PC-9 (cell line): ENCODE measurements at regions not wholly inside any gene's neighbourhood (a gene's known extent, or its start where the extent isn't known, plus 50 kb on each side); places are given as distances from the start of the nearest gene placed in this dataset.

Source experiments
- BruUV-seq: library from RNA; stranded (reverse); fragments of 400-500 nt; replicated peaks from 2 replicates; lab custom pipeline; 2021; lab: Mats Ljungman, UMichigan
- CTCF ChIA-PET: fragments of 300-600 bp; sonication (Branson Sonifier 250); formaldehyde crosslinking; loops from one replicate; lab custom pipeline; 2022; ENCODE audit warnings: antibody characterized with exemption; lab: Charles Lee
- POLR2A ChIA-PET: fragments of 300-600 bp; sonication (Branson Sonifier 250); formaldehyde crosslinking; loops from one replicate; lab custom pipeline; 2022; ENCODE audit warnings: antibody characterized with exemption; ENCODE audit not compliant: unreplicated experiment; lab: Charles Lee
- DNase-seq, 2 experiments: peaks; one replicate each; pipeline versions ENCODE4 v3.0.0 to v3.0.0-alpha.2; 2015 to 2022; ENCODE audit warnings: mixed read lengths in 1 of 2
- H2AFZ ChIP-seq: fragments of 200-600 bp; sonication (generic); 2 replicates; pipeline ENCODE4 v1.8.1; 2017; ENCODE audit warnings: antibody characterized with exemption
- H3F3A ChIP-seq: fragments of 200-600 bp; sonication (generic); 2 replicates; pipeline ENCODE4 v1.8.1; 2017; ENCODE audit warnings: antibody characterized with exemption, mild to moderate bottlenecking, low read depth; ENCODE audit not compliant: insufficient read depth
- H3K27ac ChIP-seq: fragments of 200-600 bp; sonication (generic); 2 replicates; pipeline ENCODE4 v1.6.1; 2016; ENCODE audit warnings: mixed run types
- H3K27me3 ChIP-seq: fragments of 200-600 bp; sonication (generic); 2 replicates; pipeline ENCODE4 v1.6.1; 2016; ENCODE audit warnings: low read depth, mixed run types; ENCODE audit not compliant: insufficient read depth
- H3K36me3 ChIP-seq: fragments of 200-600 bp; sonication (generic); 2 replicates; pipeline ENCODE4 v1.6.1; 2016; ENCODE audit warnings: low read depth, mixed run types
- H3K4me1 ChIP-seq: fragments of 200-600 bp; sonication (generic); replicated peaks from 2 replicates; pipeline ENCODE4 v1.6.1; 2016; ENCODE audit warnings: mixed run types; ENCODE audit not compliant: insufficient read depth
- H3K4me2 ChIP-seq: fragments of 200-600 bp; sonication (generic); 2 replicates; pipeline ENCODE4 v1.6.1; 2017; ENCODE audit warnings: mixed run types
- H3K4me3 ChIP-seq: fragments of 200-600 bp; sonication (generic); 2 replicates; pipeline ENCODE4 v1.6.1; 2016; ENCODE audit warnings: mixed run types
- H3K79me2 ChIP-seq: fragments of 200-600 bp; sonication (generic); 2 replicates; pipeline ENCODE4 v1.6.1; 2017; ENCODE audit warnings: low read depth, mixed run types
- H3K9me2 ChIP-seq: fragments of 200-600 bp; sonication (generic); 2 replicates; pipeline ENCODE4 v1.8.1; 2017; ENCODE audit warnings: mild to moderate bottlenecking; ENCODE audit not compliant: insufficient read depth
- H3K9me3 ChIP-seq: fragments of 200-600 bp; sonication (generic); 2 replicates; pipeline ENCODE4 v1.8.1; 2016; ENCODE audit warnings: low read depth; ENCODE audit not compliant: insufficient read depth
- H4K20me1 ChIP-seq: fragments of 200-600 bp; sonication (generic); 2 replicates; pipeline ENCODE4 v1.8.1; 2017; ENCODE audit not compliant: insufficient read depth
- CTCF ChIP-seq: fragments of 200-600 bp; sonication (generic); conservative IDR thresholded peaks from 2 replicates; pipeline ENCODE4 v1.6.1; 2017; ENCODE audit warnings: mixed run types, antibody characterized with exemption, mild to moderate bottlenecking, moderate library complexity
- EZH2 ChIP-seq: fragments of 200-600 bp; sonication (generic); IDR thresholded peaks from 2 replicates; pipeline ENCODE4 v1.8.0; 2017; ENCODE audit warnings: antibody characterized with exemption, low read depth
- intact Hi-C: fragments of 100-400 bp; cut with micrococcal nuclease; formaldehyde crosslinking; loops from one replicate; pipeline ENCODE4 v1.10.0; 2022; ENCODE audit not compliant: unreplicated experiment

DNA sequence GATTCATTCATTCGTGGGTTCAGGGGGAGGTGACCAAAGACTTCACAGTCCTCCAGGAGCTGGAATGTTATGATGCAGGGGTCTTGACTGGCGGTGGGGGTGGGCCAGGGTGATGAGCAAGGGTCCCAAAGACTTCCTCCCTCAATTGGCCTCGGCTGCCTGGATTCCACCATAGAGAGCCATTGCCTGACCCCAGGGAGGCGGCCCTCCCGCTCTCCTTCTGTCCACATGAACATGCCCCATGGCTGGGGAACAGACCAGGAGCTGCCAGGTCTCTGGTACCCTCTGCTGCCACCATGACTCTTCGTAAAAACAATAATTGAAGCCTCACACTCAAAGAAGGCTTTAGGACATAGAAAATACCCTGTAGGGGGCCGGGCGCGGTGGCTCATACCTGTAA is 102.5 kb upstream of the CASZ1 start:
- Histone ChIP-seq H3K4me3 (peak overlapping the region; percentile 51; the same call in 1 of the 2 replicates), H4K20me1 (no peaks in the 10 kb centered on the region), H3K27me3 (no peaks in the 10 kb centered on the region), H3K36me3 (no peaks in the 10 kb centered on the region), H2AFZ (no peak overlapping the region), H3K9me3 (no peaks in the 10 kb centered on the region), H3K27ac (peak overlapping the region; percentile 100), H3K4me2 (peak overlapping the region; percentile 89), H3F3A (peaks cover 57% of the 10 kb centered on the region), H3K79me2 (no peaks in the 10 kb centered on the region), H3K4me1 (peaks cover 65% of the 10 kb centered on the region), H3K9me2 (no peaks in the 10 kb centered on the region)
- ChIA-PET POLR2A (no interaction called here), CTCF (no interaction called here)
- no TSS peak for BruUV-seq
- no peak for DNase-seq
- TF ChIP-seq CTCF (no peak), EZH2 (no peak)
- intact Hi-C loops = loop anchor here (2.0 kb wide), 1 partner anchor 102 kb away; the partner anchor contains the start of gene CASZ1

- BruUV-seq = TSS peak; percentile 69
- peaks cover 57% of the 10 kb centered on the region for H3F3A ChIP-seq
- peak overlapping the region; percentile 51; the same call in 1 of the 2 replicates for H3K4me3 ChIP-seq
- H3K36me3 ChIP-seq = no peaks in the 10 kb centered on the region
- H3K27ac ChIP-seq = peak overlapping the region; percentile 100
- H3K79me2 ChIP-seq = no peaks in the 10 kb centered on the region
- H3K4me2 ChIP-seq = peak overlapping the region; percentile 89
- H3K4me1 ChIP-seq = peaks cover 65% of the 10 kb centered on the region
- TF ChIP-seq CTCF (no peak), EZH2 (no peak)
- no peak overlapping the region for H2AFZ ChIP-seq
- no peaks in the 10 kb centered on the region for H4K20me1 ChIP-seq
- POLR2A ChIA-PET = interaction anchor here (0.7 kb wide), 1 partner anchor 177 kb away, joined by 3 read pairs; no protein-coding TSS in a partner anchor
- no peaks in the 10 kb centered on the region for H3K27me3 ChIP-seq
- CTCF ChIA-PET = interaction anchor here (0.5 to 1.2 kb wide), 3 partner anchors 369 to 512 kb away, joined by 5 to 7 read pairs (median 6); no protein-coding TSS in a partner anchor
- no peaks in the 10 kb centered on the region for H3K9me3 ChIP-seq
- no peaks in the 10 kb centered on the region for H3K9me2 ChIP-seq
- intact Hi-C loops = loop anchor here (2.0 to 5.0 kb wide), 2 partner anchors 32 to 103 kb away; partner anchors contain the start of gene CASZ1
- DNase-seq = peak in 1 of 2 experiments; percentile 79
Observed at GRCh38 chr1:10899490-10900250, 103.2 kb upstream of the CASZ1 start.

DNA sequence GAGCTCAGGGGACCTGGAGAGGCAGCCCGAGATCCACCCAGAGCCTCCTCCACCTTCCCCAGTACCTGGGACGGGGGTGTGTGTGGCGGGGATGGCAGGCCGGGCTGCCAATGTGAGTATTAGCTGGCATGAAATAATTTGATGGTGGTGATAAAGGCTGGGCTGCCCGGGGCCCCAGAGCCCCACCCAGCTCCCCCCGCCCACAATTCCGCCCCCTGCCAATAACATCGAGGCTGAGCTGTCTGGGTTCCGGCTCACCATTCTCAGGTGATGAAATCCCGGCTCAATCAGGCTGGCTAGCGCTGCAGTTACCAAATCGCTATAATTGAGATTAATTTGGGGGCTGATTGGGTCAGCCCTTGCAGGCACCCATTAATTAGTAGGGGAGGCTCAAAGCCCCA is 103.8 kb upstream of the CASZ1 start:
- CTCF ChIA-PET = interaction anchor here (0.5 to 1.2 kb wide), 2 partner anchors 370 to 372 kb away, joined by 5 to 7 read pairs; no protein-coding TSS in a partner anchor

More for the DNA sequence above, 103.8 kb upstream of the CASZ1 start:
- Histone ChIP-seq H3K27me3 (no peaks in the 10 kb centered on the region), H3K9me3 (no peaks in the 10 kb centered on the region), H3K4me1 (peaks cover 65% of the 10 kb centered on the region), H3K9me2 (no peaks in the 10 kb centered on the region), H3K79me2 (no peaks in the 10 kb centered on the region), H3K36me3 (no peaks in the 10 kb centered on the region), H3K4me3 (peak overlapping the region; percentile 51; the same call in 1 of the 2 replicates), H4K20me1 (no peaks in the 10 kb centered on the region), H3K27ac (peak overlapping the region; percentile 100), H2AFZ (no peak overlapping the region), H3K4me2 (peak overlapping the region; percentile 89), H3F3A (peaks cover 57% of the 10 kb centered on the region)
- intact Hi-C loops = loop anchor here (5.0 kb wide), 1 partner anchor 33 kb away; no protein-coding TSS in a partner anchor
- peak; percentile 73 to 79 for DNase-seq
- POLR2A ChIA-PET = interaction anchor here (0.6 to 0.7 kb wide), 3 partner anchors 76 to 372 kb away, joined by 3 to 8 read pairs (median 4); no protein-coding TSS in a partner anchor
- no TSS peak for BruUV-seq
- no peak for TF ChIP-seq CTCF
- no peak for TF ChIP-seq EZH2
